Bronchial epithelial cell (primary cell): ENCODE measurements at regions not wholly inside any gene's neighbourhood (a gene's known extent, or its start where the extent isn't known, plus 50 kb on each side); places are given as distances from the start of the nearest gene placed in this dataset.
"Not testable (repeated sequence)": the region's sequence is repeated elsewhere in the genome, so short reads cannot be mapped to it uniquely, and the experiment has no call there.

Experiments used
- DNase-seq: peaks from one replicate; pipeline ENCODE4 v3.0.0-alpha.2; 2010; ENCODE audit warnings: low read depth
- FAIRE-seq: peaks from 2 replicates; lab custom pipeline; 2011; peaks lifted over from hg19 to GRCh38; lab: Jason Lieb, UNC
- H3K27me3 ChIP-seq: 2 replicates; pipeline ENCODE4 v1.5.1; 2011; ENCODE audit warnings: low read length; ENCODE audit not compliant: control insufficient read depth, insufficient read depth
- H3K36me3 ChIP-seq: 2 replicates; pipeline ENCODE4 v1.5.1; 2011; ENCODE audit warnings: low read length; ENCODE audit not compliant: control insufficient read depth, insufficient read depth
- H3K4me3 ChIP-seq: 2 replicates; pipeline ENCODE4 v1.5.1; 2011; ENCODE audit warnings: mild to moderate bottlenecking, low read depth, low read length, control low read depth
- CTCF ChIP-seq: IDR thresholded peaks from 2 replicates; pipeline ENCODE4 v1.5.1; 2011; ENCODE audit warnings: mild to moderate bottlenecking, moderate library complexity, low read length, control low read depth, inconsistent platforms; ENCODE audit not compliant: insufficient read depth, severe bottlenecking

DNA sequence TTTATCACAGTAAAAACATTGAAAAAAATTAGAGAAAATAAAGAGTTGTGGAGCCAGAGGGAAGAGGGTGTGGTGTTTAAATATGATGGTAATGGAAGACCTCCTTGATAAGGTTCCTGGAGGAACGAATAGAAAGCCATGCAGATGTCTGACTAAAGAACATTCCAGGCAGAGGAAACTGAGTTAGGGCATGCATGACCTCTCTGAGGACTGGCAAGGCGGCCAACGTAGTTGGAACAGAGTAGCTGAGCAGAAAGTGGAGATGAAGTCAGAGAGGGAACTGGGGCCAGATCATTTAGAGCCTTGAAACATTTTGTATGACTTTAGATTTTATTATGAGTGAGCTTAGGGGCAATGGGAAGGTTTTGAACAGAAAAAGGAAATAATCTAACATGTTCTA lies 377.5 kb downstream of the HLX start:
- Histone ChIP-seq H3K36me3 (no peaks in the 10 kb centered on the region), H3K4me3 (no peak overlapping the region), H3K27me3 (no peaks in the 10 kb centered on the region)
- DNase-seq = no peak
- TF ChIP-seq CTCF = no peak
- FAIRE-seq = no peak

DNA sequence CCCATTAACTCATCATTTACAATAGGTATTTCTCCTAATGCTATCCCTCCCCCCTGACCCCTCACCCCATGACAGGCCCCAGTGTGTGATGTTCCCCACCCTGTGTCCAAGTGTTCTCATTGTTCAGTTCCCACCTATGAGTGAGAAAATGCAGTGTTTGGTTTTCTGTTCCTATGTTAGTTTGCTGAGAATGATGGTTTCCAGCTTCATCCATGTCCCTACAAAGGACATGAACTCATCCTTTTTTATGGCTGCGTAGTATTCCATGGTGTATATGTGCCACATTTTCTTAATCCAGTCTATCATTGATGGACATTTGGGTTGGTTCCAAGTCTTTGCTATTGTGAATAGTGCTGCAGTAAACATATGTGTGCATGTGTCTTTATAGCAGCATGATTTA lies 378.3 kb downstream of the HLX start:
- FAIRE-seq, H3K36me3 ChIP-seq: not testable (repeated sequence)

DNA sequence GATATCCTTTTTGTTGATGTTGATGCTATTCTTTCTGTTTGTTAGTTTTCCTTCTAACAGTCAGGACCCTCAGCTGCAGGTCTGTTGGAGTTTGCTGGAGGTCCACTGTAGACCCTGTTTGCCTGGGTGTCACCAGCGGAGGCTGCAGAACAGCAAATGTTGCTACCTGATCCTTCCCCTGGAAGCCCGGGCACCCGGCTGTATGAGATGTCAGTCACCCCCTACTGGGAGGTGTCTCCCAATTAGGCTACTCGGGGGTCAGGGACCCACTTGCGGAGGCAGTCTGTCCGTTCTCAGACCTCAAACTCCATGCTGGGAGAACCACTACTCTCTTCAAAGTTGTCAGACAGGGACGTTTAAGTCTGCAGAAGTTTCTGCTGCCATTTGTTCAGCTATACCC lies 383.4 kb downstream of the HLX start:
- FAIRE-seq, H3K36me3 ChIP-seq, H3K27me3 ChIP-seq, DNase-seq, H3K4me3 ChIP-seq: not testable (repeated sequence)

More for the DNA sequence above, 378.3 kb downstream of the HLX start:
- not testable (repeated sequence) for H3K27me3 ChIP-seq, H3K4me3 ChIP-seq, DNase-seq

GRCh38 chr1:221263831-221264767 lies 384.9 kb downstream of the HLX start:
- Histone ChIP-seq H3K27me3 (no peaks in the 10 kb centered on the region), H3K36me3 (no peaks in the 10 kb centered on the region), H3K4me3 (no peak overlapping the region)
- peak; percentile 45 for TF ChIP-seq CTCF
- DNase-seq = peak; percentile 63
- FAIRE-seq = no peak

DNA sequence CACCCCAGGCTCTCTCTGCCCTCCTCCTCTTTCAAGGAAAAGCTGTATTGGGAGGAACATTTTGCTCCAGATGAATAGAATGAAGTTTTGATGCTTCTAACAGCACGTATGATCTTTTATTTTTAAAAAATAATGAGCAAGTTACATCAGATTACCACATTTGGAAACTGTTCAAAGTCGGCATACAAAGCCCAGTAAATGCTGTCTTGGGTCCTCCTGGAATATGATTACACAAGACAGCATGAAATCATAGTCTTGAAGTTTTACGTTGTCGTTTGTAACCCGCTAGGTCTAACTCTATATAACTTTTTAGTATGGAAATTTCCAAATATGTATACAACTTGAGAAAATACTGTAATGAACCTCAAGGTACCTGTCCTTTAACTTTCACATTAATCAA lies 385.6 kb downstream of the HLX start:
- H3K4me3 ChIP-seq = no peak overlapping the region
- no peaks in the 10 kb centered on the region for H3K36me3 ChIP-seq
- no peak for TF ChIP-seq CTCF
- no peak for DNase-seq
- no peak for FAIRE-seq
- H3K27me3 ChIP-seq = no peaks in the 10 kb centered on the region

GRCh38 chr1:221268295-221268694 lies 389.1 kb downstream of the HLX start:
- Histone ChIP-seq H3K4me3 (no peak overlapping the region), H3K27me3 (no peaks in the 10 kb centered on the region), H3K36me3 (no peaks in the 10 kb centered on the region)
- no peak for TF ChIP-seq CTCF
- no peak for FAIRE-seq
- DNase-seq = peak; percentile 18
